AG20443 (cell line): ENCODE measurements at regions not wholly inside any gene's neighbourhood (a gene's known extent, or its start where the extent isn't known, plus 50 kb on each side); places are given as distances from the start of the nearest gene placed in this dataset.

Experiments used
- DNase-seq: peaks from one replicate; pipeline ENCODE4 v3.0.0; 2012; ENCODE audit warnings: low spot score, mixed read lengths

DNA sequence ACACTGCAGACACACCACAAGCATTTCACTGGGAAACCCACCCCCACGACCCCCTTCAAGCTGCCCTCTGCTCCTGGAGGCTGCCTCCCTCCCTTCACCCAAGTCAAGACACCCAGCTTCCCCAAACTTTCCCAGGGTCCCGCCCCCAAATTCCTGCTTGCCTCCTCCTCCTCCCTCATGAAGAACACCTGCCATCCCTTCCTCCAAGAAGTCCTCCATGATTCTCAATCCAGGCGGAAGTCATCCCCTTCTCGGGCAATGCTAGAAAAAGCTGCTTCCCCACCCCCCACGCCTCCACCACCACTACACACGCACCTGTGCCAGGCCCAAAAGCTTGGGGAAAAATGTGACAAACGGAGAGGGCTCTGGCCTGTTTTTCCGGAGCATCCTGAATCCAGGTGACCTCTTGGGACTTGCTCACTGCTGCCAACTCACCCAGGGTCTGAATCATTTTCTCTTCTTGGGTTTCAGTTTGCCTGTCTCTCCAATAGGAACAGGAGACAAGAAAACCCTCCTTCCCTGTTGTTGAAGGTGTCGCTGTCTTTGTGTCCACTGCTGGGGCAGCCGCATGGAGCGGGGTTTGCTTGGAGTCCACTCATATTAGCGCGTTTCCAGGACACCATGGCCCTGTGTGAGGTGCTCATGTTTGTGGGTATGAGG, 101.0 kb upstream of the CASZ1 start:
- DNase-seq, result no peak

DNA sequence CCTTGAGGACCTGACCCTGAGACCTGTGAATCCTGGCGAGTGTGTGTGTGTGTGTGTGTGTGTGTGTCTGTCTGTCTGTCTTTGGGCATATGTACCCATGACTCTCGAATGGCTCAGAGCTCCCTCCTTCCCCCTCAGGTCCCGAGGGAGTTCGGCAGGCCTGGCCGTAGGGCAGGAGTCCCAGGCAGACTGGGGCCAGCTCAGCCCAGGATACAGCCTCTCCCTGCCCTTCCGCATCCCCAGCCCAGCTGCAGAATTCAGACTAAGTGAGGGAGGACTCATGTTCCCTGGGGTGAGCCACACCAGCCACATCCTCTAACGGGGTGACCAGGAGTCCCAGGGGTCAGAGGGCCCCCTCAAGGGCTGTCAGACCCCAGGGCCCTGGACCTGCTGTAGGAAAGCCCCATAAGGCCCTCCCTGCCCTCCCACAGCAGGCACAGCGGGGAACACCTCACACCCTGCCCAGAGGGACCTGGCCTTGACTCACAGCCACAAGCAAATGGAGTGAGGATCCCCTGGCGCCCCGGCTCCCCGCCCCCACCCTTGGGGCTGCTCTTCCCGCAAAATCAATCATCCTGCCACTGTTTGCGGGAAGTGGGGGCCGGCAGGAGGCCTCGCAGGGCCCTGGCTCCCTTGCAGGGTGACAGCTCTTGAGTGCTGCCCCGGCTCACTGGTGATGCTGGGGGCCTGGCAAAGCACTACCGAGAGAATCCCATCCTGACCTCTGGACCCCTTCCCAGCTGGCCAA, 101.7 kb upstream of the CASZ1 start:
- no peak for DNase-seq

DNA sequence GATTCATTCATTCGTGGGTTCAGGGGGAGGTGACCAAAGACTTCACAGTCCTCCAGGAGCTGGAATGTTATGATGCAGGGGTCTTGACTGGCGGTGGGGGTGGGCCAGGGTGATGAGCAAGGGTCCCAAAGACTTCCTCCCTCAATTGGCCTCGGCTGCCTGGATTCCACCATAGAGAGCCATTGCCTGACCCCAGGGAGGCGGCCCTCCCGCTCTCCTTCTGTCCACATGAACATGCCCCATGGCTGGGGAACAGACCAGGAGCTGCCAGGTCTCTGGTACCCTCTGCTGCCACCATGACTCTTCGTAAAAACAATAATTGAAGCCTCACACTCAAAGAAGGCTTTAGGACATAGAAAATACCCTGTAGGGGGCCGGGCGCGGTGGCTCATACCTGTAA, 102.5 kb upstream of the CASZ1 start:
- no peak for DNase-seq

DNA sequence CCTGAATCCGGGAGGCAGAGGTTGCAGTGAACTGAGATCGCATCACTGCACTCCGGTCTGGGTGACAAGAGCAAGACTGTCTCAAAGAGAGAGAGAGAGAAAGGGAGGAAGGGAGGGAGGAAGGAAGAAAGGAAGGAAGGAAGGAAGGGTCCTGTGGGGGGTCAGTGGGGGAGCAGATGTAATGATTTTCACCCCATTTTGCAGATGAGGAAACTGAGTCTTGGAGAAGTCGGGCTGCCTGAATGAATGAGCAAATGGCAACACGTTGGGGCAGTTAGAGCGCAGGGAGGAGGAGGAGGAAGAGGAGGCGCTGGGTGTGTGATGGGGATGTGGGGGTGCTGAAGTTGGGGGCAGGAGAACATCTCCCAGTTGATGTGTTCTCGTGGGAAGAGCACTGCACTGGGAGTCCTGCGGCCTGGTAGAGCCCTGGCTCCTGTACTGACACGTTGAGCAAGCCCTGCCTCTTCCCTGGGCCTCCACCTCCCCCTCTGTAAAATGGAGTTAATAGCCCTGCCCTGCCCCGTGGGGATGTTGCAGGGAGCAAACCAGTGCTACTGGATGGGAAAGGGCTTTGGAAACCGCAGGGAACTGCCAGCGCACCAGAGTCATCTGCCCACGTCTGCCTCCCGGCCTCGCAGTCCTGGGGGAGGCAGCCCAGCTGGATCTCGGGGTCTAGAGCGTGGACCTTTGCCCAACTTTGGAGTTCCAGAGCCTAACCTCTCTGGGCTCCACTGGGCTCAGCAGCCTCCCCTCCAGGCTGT, 103.2 kb upstream of the CASZ1 start:
- DNase-seq, result no peak

DNA sequence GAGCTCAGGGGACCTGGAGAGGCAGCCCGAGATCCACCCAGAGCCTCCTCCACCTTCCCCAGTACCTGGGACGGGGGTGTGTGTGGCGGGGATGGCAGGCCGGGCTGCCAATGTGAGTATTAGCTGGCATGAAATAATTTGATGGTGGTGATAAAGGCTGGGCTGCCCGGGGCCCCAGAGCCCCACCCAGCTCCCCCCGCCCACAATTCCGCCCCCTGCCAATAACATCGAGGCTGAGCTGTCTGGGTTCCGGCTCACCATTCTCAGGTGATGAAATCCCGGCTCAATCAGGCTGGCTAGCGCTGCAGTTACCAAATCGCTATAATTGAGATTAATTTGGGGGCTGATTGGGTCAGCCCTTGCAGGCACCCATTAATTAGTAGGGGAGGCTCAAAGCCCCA, 103.8 kb upstream of the CASZ1 start:
- no peak for DNase-seq

DNA sequence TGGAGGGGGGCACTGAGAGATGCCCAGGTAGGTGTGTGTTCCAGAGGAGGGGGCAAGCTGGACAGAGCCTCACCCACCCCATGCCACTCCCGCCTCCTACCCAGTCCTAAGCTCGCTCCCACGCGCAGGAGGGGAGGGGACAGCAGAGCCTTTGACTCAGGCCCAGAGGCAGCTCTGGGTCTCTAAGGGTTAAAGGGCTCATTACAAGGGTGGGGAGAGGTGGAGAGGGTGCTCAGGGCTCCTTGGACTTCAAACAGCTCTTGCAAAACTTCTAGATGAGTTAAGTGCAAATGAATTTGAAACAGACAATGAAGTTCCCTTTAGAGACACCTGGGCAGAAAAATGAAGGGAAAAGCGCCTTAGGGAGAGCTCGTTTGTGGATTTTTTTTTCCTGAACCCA, 104.2 kb upstream of the CASZ1 start:
- DNase-seq, result no peak

DNA sequence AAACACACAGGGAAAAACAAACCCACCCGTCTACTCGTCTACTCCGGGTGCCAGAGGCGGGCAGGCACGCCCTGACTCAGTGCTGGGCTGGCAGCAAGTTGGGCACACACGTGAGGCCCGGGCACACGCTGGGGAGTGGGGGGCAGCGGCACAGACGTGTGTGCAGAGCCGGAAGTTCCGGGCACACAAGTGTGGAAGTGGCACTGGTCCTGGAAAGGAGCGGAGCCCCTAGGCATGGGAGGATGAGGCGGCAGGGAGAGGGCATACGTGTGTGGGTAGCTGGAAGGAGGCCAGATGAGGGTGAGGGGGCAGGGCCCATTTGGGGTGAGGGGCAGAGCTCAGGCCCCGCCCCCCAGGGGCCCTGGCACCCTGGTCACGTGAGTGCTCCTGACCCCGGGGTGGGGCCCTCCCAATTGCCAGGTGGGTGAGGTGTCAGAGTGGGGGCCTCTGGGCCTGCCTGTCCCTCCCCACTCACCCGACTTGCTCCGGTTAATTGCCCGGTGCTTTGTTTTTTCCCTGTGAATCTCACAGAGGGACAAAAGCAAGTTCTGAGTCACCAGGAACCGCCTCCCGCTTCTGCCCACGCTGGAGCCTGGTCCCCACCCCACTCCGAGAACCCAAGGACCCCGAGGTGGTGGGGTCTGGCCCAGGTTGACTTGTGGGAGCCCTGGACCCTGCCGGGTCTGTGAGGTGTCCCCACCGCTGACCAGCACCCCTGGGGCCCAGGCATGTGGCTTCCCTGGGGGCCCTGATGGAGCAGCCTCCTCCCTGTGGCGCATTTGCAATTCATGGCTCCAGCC, 104.8 kb upstream of the CASZ1 start:
- DNase-seq, result peak; percentile 49

DNA sequence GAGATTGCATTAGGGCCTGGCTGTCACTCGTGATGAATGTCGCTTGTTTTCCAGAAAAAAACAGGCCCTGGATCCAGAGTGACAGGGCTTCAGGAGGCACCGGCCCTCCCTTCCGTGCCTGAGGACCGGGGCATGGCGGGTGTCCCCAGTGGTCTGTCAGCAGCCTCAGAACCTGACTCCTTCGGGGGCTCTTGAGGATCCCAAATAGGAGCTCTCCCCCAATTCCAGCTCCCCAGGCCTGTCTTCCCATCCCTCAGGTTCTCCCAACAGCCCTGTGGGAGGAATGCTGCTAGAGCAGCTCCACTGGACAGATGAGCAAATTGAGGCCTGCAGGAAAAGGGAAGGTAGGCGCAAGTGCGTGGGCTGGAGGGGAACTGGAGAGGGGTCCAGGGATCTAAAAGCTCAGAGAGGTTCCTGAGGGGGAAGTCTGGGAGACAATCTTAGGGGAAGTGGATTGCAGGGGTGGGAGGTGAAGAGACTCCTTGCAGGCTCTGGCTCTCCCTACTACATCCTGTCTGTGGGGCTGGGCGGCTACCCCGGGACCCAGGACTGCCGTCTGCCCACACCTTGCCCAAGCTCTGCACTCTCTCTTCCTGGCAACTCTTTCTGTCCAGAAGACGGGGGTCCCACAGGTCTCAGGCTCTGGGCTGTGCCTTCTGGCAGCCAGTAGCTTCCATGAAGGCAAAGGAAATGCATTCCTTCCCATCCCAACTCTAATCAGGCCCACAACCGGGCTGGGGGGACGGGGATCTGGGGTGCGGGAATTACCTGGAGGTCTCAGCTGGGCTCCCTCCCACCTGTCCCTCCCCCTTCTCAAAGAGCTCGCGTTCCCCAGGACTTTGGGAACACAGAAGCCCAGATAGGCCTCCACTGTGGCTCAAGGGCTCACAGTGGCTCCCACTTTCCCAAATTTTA, 105.7 kb upstream of the CASZ1 start:
- DNase-seq, result no peak

DNA sequence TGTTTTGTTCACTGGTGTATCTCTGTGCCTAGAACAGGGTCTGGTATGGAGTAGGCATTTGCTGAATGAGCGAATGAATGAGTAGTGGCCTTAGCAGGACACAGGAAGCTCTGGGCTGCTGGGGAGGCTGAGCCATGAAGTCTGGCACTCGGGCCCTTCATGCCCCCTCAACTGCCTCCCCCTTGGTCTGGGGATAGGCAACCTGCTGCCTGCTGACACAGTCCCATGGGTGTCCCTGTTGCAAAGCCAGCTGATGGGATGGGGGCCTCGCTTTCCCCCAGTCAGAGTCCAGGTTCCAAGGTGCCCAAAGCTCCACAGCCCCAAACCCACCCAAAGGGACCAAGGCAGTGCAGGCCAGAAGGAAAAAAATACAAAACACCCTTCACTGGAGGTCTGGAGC, 107.0 kb upstream of the CASZ1 start:
- DNase-seq, result no peak

DNA sequence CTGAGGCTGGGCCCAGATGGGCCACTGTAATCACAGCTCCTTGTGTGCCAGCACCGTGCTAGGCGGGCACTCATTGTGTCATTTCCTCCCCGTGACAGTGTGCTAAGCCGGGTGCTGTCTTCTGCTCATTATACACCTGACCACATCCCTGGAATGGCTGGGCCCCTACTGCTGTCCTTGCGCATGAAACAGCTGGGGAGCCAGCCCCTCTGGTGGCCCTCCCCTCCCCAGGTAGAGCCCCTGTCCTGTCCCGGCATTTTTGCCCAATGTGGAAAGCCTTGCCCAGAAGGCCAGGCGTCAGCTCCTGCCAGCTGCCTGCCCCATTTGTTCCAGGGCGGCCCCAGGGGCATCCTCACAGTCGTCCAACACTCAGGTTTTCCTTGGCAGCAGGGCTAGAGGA, 107.4 kb upstream of the CASZ1 start:
- no peak for DNase-seq

DNA sequence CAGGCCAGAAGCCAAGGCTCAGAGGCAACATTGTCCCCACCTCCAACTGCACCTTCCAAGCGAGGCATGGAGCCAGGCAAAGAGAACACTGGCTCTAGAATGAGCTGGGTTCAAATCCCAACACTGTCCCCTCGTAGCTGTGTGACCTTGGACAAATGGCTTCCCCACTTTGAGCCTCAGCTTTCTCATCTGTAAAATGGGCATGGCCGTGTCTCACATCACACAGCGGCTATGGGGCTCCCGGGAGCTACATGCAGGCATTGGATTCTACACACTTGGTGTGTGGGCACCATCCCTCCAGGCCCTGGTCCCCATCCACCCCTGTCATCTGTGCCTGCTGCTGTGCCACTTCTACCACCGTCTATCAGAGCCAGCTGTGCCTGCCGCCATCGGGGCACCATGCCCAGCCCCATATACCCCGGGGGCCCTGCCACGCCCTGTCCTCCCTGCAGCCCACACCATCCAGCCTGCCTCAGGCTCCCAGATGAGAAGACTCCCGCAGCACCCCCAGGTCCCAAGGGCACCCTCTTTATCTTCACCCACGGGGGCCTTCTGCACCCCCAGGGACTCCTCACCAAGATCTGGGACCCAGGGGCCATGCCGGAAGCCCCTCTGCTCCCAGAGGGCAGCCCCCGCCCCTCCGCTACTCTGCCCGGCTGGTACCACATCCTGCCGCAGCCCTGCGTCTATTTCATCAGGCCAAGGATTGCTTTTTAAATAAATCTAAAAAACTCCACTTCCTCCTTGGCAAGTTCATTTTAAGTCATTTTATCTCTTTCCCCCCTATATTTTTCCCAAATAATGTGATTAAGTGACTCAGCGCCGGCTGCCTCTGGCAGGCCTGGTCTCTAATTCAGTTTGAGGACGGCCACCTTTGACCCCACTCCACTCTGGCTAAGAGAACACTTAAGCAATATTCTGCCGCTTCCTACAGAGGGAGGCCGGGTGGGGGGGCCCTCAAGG, 107.8 kb upstream of the TARDBP start:
- DNase-seq, result no peak

DNA sequence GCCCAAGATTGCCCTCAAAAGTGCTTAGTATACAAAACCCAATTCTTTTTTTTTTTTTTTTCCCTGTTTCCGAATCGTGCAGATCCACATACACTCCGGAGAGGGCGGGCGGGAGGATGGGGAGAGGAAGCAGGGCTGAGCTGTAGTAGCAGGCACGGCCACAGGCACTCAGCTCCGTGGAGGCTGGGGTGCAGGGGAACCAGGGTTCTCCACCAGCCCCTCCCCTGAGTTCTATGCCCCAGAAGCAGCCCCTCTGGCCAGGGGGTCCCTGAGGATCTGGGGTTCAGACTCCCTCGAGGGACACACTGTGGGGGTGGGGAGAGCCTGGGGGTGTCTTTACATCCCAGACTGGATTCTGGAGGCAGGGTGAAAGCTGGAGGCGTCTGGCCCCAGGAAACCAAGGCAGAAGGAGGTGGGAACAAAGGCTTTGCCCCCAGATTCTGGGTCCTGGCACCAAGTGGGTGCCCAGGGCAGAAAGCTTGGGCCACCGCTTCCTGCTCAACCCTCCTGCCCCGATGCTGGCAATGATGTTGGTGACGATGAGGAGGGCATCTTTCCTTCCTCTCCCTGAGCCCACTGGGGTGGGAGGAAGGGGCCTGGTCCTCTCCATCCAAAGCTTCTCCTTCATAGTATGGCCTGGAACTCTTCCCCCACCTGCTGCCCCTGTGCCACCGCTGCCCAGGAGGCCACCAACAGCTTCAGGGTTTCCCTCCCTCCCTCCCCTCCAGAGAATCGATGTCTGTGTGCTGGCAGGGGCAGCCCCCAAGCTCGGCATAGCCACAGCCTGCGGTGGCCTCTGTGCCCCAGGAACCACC, 106.4 kb upstream of the TARDBP start:
- DNase-seq, result no peak

DNA sequence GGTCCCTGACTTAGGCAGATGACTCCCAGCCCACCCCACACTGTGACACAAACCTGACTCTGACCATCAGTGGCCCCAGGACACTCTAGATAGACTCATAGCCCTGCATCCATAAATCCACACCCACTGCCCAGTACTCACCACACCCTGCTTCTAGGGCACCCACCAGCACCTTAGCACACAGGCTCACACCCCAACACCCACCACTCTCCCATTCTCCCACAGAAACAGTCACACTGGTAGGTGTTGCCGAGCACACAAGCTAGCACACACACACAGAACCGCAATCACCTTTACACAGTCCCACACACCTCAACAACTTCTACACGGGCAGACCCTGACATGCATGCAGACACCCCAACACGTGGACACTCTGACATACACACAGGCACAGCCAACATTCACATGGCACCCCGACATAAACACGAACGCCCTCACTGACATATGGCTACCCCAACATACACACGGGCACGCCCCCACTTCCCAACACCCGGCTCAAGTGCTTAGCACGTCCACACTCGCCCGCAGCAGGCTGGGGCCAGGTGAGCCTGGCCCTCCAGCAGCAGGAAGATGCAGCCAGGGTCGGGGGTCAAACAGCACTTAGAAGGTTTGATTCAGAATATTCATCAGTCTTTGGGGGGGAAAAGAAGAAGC, 105.5 kb upstream of the TARDBP start:
- no peak for DNase-seq

DNA sequence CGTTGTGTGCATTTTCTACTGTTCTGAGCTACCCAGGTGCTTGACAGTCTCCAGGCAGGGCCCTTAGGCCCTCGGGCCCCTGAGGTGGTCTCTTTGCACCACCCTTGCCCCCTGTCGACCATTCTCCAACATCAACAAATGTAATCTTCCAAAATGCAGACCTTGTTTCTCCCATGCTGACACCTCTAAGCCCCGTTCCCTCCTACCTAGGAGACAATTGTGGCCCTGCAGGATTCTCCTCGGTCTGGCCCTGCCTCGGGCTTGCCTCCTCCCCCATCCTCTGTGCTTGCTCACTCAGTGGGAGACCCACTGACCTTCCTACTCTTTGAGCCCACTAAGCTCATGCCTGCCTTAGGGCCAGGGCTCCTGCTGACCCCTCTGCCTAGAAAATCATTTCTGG, 104.2 kb upstream of the TARDBP start:
- no peak for DNase-seq

DNA sequence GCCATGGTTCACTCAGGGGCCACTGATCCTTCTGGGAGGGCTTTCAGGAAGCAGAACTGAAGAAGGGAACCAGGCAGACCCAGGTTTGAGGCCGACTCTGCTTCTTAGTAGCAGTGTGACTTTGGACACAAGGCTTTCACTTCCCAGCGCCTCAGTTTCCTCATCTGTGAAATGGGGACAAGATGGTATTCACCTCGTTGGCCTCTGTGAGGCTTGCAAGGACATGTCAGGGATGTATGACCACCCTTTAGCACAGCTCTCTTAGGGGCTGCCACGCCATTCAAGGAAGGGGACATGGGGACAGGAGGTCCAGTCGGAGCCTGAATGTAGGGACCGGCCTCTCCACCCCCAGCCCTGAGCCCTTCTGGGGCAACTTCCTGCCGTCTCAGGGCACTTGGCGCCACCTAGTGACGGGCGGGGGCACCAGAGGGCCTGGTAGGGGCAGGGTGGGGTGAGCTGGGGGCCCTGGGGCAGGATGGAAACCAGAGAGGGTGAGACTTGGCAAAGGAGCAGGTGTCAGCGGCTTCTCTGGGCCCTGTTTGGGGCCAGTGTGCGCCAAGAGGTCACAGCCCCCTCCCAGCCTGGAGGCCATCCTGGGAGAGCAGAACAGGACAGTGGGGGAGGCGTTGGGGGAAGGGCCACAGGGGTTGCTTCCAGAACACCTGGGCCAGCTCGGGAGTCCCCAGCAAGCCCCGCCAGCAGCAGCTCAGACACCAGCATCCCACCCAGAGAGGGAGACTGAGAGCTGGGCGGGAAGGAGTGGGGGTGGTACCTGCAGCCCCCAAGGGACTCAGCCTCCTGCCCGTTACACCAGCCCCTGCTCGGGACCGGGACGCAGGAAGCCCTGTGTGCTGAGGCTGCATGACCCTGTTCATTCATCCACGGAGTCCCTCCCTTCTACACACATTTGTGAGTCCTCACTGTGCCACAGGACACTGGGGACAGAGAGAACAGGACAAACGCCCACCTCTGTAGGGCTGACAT, 102.5 kb upstream of the TARDBP start:
- peak; percentile 68 for DNase-seq

DNA sequence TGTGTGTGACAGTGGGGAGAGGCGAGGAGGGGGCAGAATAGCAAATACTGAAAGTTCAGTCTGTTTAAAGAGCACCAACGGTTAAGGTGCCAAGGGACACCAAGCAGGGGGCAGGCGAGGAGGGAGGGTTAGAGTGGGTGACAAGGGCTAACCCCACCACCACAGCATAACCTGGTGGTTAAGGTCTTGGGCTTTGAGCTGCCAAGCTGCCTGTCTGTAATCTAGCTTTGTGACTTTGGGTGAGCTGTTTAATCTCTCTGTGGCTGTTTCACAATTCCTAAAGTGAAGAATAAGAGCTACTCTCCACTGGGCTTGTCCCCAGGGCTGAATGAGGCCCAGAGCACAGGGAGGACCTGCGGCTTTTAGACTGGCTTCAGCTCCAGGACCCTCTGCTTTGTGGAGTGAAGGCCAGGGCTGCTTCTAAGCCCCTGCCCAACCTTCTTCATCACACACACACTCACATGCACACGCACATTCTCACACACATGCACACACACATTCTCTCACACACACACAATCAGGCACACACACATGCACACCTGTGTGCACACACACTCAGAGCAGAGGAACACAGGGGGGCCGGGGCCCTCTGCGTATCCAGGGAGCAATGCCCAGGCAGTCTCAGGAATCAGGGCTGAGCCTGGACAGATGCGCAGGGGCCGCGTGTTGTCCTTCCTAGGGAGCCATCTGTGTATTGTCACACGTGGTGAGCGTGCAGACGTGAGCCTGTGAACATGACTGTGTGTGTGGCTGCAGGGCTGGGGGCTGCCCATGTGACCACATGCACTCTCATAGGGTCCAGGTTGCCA, 101.6 kb upstream of the TARDBP start:
- DNase-seq, result no peak
